ENCODE measurements at regions not wholly inside any gene's neighbourhood (a gene's known extent, or its start where the extent isn't known, plus 50 kb on each side); places are given as distances from the start of the nearest gene placed in this dataset.

DNA sequence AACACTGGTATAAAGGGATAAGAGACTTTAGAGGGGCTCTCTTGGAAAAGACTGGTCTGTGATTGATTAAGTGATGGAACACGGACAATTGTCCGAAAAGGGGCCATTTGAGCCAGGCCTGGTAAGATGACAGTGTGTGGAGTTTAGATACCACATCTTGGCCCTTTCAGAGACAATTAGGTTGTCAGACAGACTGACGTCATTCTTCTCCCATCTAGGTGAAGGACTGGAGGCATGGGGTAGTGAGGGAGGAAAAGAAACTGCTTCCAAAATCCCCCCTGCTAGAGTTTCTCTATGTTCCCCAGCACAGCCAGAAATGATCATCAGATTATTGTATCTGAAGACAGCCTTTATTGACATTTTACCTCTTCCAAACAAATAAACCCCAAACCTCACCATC lies 84.8 kb upstream of the MYO3A start:
- ChIA-PET CTCF (interaction anchor here (1.1 kb wide), 1 partner anchor 27 kb away, joined by 3 read pairs; no protein-coding TSS in a partner anchor), POLR2A (no interaction called here)
- TF ChIP-seq, protein P1, sequence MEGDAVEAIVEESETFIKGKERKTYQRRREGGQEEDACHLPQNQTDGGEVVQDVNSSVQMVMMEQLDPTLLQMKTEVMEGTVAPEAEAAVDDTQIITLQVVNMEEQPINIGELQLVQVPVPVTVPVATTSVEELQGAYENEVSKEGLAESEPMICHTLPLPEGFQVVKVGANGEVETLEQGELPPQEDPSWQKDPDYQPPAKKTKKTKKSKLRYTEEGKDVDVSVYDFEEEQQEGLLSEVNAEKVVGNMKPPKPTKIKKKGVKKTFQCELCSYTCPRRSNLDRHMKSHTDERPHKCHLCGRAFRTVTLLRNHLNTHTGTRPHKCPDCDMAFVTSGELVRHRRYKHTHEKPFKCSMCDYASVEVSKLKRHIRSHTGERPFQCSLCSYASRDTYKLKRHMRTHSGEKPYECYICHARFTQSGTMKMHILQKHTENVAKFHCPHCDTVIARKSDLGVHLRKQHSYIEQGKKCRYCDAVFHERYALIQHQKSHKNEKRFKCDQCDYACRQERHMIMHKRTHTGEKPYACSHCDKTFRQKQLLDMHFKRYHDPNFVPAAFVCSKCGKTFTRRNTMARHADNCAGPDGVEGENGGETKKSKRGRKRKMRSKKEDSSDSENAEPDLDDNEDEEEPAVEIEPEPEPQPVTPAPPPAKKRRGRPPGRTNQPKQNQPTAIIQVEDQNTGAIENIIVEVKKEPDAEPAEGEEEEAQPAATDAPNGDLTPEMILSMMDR (IDR thresholded peaks at IDR 0.05; ENCODE audit: control extremely low read depth, extremely low read depth, low read depth, missing control alignments), result no peak
- no peak for DNase-seq (ENCODE audit: extremely low spot score)

DNA sequence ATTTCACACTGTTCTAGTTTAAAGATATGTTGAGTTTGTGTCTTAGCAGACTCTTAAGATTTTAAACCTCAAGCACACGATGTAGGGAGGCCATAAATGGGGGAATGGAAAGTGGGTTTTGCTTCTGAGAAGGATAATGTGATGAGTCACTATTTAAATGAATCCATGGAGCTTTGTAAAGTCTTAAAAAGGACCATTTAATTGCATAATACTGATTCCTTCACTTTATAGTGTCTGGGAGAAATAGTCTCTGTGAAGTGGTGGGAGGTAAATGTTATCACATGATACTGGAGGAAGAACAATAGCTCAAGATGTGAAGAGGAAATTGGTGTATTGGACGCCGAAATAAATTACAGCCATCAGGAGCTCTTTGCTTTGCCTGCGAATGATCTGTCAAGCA lies 84.0 kb upstream of the MYO3A start:
- POLR2A ChIA-PET, result no interaction called here
- DNase-seq (ENCODE audit: extremely low spot score), result no peak
- TF ChIP-seq, protein P1 (IDR thresholded peaks at IDR 0.05; ENCODE audit: control extremely low read depth, extremely low read depth, low read depth, missing control alignments), result no peak
- CTCF ChIA-PET, result interaction anchor here (1.3 to 1.9 kb wide), 3 partner anchors 9 to 25 kb away, joined by 3 to 4 read pairs (median 3); no protein-coding TSS in a partner anchor

DNA sequence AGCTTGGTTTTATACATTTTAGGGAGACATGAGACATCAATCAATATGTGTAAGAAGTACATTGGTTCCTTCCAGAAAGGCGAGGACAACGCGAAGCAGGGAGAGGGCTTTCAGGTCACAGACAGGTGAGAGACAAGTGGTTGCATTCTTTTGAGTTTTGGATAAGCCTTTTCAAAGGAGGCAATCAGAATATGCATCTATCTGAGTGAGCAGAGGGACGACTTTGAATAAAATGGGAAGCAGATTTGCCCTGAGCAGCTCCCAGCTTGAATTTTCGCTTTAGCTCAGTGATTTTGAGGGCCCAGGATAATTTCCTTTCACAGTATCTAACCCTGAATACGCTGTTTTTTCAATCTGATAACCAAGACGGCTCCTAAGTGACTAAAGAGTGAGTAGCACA lies 82.5 kb upstream of the MYO3A start:
- DNase-seq (ENCODE audit: extremely low spot score), result no peak
- POLR2A ChIA-PET, result no interaction called here
- CTCF ChIA-PET, result interaction anchor here (1.7 to 1.9 kb wide), 2 partner anchors 15 to 24 kb away, joined by 3 to 4 read pairs; no protein-coding TSS in a partner anchor
- TF ChIP-seq, protein P1 (IDR thresholded peaks at IDR 0.05; ENCODE audit: control extremely low read depth, extremely low read depth, low read depth, missing control alignments), result no peak

DNA sequence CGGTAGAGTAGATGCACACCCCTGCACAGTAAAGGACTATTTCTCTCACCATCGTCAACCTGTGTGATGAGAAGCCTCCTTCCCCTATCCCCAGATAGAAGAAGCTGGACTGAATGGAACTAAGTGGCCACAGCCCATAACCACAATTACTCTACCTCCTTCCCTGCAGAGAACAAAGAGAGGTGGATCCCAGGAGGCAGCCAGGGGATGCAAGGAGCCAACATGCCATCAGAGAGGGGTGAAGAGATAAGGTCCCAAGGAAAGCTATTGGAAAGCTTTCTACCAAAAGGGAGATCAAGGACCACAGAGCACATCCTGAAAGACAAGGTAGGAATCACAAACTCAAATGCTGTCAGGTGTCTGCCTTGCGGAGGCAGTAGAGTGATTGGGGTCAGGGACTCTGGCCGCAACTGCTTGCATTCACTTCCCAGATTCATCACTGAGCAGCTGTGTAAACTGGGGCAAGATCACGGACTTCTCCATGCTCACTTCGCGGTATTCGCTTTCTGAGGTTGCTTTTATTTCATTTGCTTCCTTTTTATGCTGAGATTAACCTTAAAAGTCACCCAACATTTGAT lies 81.6 kb upstream of the MYO3A start:
- POLR2A ChIA-PET, result no interaction called here
- DNase-seq (ENCODE audit: extremely low spot score), result no peak
- CTCF ChIA-PET, result interaction anchor here (1.4 kb wide), 1 partner anchor 23 kb away, joined by 7 read pairs; no protein-coding TSS in a partner anchor
- TF ChIP-seq, protein P1 (IDR thresholded peaks at IDR 0.05; ENCODE audit: control extremely low read depth, extremely low read depth, low read depth, missing control alignments), result no peak

DNA sequence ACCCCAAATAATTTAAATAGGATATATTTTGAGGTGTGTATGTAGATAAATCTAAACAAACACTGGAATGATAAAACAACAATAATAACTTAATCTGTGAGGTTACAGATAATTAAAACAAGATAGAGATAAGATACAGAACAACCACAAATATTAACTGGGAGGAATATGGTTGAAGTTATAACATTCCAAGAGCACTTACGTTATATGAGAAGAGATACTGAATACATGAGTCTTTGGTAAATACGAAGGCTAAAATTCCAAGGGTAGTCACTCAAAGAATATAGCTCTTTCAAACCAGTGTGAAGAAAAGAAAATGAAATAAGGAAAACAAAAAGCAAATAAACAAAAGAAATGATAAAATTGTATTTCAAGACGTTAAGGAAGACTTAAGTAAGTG lies 76.0 kb upstream of the MYO3A start:
- TF ChIP-seq, protein P1 (IDR thresholded peaks at IDR 0.05; ENCODE audit: control extremely low read depth, extremely low read depth, low read depth, missing control alignments), result no peak
- POLR2A ChIA-PET, result no interaction called here
- CTCF ChIA-PET, result no interaction called here
- no peak for DNase-seq (ENCODE audit: extremely low spot score)

DNA sequence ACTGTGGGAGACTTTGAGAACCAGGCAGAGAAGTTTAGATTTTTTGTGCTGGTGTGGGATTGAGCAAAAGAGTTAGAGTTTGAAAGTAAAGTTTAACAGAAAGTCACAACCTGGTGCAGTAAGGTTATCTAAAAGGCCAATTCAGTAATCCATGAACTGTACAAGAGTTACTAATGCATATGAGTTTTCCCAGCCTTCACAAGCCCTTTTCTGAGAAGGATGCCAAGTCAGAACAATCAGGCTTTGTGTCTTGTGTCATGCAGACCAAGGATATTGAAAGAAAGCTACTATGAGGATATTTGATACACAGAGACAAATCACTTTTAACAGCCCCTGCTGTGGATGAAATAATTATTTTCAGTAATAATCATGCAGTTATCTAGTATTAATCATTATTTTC lies 68.8 kb upstream of the MYO3A start:
- ChIA-PET POLR2A (no interaction called here), CTCF (interaction anchor here (1.3 to 2.6 kb wide), 3 partner anchors 10 to 42 kb away, joined by 3 to 18 read pairs (median 12); no protein-coding TSS in a partner anchor)
- DNase-seq (ENCODE audit: extremely low spot score), result no peak
- TF ChIP-seq, protein P1 (IDR thresholded peaks at IDR 0.05; ENCODE audit: control extremely low read depth, extremely low read depth, low read depth, missing control alignments), result no peak
